ENCODE measurements at regions not wholly inside any gene's neighbourhood (a gene's known extent, or its start where the extent isn't known, plus 50 kb on each side); places are given as distances from the start of the nearest gene placed in this dataset.

DNA sequence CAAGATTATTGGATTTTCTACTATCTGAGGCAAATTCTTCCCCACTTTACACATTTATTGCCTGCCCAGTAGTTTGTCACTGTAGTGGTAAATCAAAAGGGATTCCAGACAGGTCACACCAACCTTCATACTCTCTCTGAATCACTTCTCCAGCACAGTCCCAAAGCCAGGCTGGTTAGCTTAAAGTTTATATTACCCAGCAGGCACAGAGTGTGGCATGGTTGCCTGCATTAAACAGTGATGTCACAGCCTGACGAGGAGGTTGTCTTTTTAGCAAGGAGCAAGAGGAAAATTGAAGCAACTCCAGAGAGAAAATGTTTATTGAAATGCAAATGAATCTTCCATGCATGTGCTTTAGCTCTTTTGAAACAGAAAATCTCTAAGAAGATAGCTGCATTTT is 375.5 kb upstream of the CELF2 start:
- H3K4me1 ChIP-seq (ENCODE audit: control insufficient read depth in 4 of 4, insufficient read depth in 4 of 4, low read length in 3 of 4): no peaks in the 10 kb centered on the region
- no peak overlapping the region for H3K9ac ChIP-seq (ENCODE audit: low read depth in 1 of 2, low read length in 2 of 2)
- no peak overlapping the region for H3K4me3 ChIP-seq (ENCODE audit: low read depth in 1 of 3, low read length in 3 of 3)
- no peak overlapping the region for H3K27ac ChIP-seq (ENCODE audit: low read depth in 1 of 2, low read length in 2 of 2)
- no peak for TF ChIP-seq RXRA (IDR thresholded peaks at IDR 0.05)
- TF ChIP-seq, protein P1, sequence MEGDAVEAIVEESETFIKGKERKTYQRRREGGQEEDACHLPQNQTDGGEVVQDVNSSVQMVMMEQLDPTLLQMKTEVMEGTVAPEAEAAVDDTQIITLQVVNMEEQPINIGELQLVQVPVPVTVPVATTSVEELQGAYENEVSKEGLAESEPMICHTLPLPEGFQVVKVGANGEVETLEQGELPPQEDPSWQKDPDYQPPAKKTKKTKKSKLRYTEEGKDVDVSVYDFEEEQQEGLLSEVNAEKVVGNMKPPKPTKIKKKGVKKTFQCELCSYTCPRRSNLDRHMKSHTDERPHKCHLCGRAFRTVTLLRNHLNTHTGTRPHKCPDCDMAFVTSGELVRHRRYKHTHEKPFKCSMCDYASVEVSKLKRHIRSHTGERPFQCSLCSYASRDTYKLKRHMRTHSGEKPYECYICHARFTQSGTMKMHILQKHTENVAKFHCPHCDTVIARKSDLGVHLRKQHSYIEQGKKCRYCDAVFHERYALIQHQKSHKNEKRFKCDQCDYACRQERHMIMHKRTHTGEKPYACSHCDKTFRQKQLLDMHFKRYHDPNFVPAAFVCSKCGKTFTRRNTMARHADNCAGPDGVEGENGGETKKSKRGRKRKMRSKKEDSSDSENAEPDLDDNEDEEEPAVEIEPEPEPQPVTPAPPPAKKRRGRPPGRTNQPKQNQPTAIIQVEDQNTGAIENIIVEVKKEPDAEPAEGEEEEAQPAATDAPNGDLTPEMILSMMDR (IDR thresholded peaks at IDR 0.05; ENCODE audit: low read depth, low read length, missing input control): no peak
- no peak for TF ChIP-seq RAD21 (IDR thresholded peaks at IDR 0.05)
- TF ChIP-seq JUND (IDR thresholded peaks at IDR 0.05): no peak
- no peak for TF ChIP-seq EGR1 (IDR thresholded peaks at IDR 0.05; ENCODE audit: low read depth in 2 of 2)
- TF ChIP-seq SP1 (IDR thresholded peaks at IDR 0.05): no peak
- TF ChIP-seq, protein P2, sequence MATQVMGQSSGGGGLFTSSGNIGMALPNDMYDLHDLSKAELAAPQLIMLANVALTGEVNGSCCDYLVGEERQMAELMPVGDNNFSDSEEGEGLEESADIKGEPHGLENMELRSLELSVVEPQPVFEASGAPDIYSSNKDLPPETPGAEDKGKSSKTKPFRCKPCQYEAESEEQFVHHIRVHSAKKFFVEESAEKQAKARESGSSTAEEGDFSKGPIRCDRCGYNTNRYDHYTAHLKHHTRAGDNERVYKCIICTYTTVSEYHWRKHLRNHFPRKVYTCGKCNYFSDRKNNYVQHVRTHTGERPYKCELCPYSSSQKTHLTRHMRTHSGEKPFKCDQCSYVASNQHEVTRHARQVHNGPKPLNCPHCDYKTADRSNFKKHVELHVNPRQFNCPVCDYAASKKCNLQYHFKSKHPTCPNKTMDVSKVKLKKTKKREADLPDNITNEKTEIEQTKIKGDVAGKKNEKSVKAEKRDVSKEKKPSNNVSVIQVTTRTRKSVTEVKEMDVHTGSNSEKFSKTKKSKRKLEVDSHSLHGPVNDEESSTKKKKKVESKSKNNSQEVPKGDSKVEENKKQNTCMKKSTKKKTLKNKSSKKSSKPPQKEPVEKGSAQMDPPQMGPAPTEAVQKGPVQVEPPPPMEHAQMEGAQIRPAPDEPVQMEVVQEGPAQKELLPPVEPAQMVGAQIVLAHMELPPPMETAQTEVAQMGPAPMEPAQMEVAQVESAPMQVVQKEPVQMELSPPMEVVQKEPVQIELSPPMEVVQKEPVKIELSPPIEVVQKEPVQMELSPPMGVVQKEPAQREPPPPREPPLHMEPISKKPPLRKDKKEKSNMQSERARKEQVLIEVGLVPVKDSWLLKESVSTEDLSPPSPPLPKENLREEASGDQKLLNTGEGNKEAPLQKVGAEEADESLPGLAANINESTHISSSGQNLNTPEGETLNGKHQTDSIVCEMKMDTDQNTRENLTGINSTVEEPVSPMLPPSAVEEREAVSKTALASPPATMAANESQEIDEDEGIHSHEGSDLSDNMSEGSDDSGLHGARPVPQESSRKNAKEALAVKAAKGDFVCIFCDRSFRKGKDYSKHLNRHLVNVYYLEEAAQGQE (IDR thresholded peaks at IDR 0.05): no peak
- TF ChIP-seq, protein P3, sequence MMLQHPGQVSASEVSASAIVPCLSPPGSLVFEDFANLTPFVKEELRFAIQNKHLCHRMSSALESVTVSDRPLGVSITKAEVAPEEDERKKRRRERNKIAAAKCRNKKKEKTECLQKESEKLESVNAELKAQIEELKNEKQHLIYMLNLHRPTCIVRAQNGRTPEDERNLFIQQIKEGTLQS (IDR thresholded peaks at IDR 0.05): no peak
- TF ChIP-seq YY1 (IDR thresholded peaks at IDR 0.05): no peak
- TF ChIP-seq HNF4G (IDR thresholded peaks at IDR 0.05): no peak
- no peak for TF ChIP-seq NR2F2 (IDR thresholded peaks at IDR 0.05)
- TF ChIP-seq, protein P4, sequence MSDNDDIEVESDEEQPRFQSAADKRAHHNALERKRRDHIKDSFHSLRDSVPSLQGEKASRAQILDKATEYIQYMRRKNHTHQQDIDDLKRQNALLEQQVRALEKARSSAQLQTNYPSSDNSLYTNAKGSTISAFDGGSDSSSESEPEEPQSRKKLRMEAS (IDR thresholded peaks at IDR 0.05): no peak
- TF ChIP-seq HNF4A (conservative IDR thresholded peaks at IDR 0.05): no peak
- no peak for TF ChIP-seq FOXA2 (IDR thresholded peaks at IDR 0.05)
- TF ChIP-seq, protein P5, sequence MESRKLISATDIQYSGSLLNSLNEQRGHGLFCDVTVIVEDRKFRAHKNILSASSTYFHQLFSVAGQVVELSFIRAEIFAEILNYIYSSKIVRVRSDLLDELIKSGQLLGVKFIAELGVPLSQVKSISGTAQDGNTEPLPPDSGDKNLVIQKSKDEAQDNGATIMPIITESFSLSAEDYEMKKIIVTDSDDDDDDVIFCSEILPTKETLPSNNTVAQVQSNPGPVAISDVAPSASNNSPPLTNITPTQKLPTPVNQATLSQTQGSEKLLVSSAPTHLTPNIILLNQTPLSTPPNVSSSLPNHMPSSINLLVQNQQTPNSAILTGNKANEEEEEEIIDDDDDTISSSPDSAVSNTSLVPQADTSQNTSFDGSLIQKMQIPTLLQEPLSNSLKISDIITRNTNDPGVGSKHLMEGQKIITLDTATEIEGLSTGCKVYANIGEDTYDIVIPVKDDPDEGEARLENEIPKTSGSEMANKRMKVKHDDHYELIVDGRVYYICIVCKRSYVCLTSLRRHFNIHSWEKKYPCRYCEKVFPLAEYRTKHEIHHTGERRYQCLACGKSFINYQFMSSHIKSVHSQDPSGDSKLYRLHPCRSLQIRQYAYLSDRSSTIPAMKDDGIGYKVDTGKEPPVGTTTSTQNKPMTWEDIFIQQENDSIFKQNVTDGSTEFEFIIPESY (IDR thresholded peaks at IDR 0.05): no peak
- no peak for TF ChIP-seq GABPA (IDR thresholded peaks at IDR 0.05 in 1 of 2, conservative IDR thresholded peaks at IDR 0.05 in 1 of 2)
- no peak for TF ChIP-seq FOXA1 (IDR thresholded peaks at IDR 0.05)
- DNase-seq (ENCODE audit: low spot score): no peak
- 36% methylated on average over 1 of the region's 1 CpG for WGBS
- no peaks in the 10 kb centered on the region for H3K36me3 ChIP-seq (ENCODE audit: control insufficient read depth in 4 of 4, insufficient read depth in 3 of 4, low read depth in 1 of 4, low read length in 3 of 4)
- peaks cover 0 to 3% (median 0%) of the 10 kb centered on the region in 4 donors for H3K9me3 ChIP-seq (ENCODE audit: control insufficient read depth in 4 of 4, low read length in 3 of 4)
- H3K27me3 ChIP-seq (ENCODE audit: control insufficient read depth in 4 of 4, insufficient read depth in 4 of 4, low read length in 3 of 4): no peaks in the 10 kb centered on the region

DNA sequence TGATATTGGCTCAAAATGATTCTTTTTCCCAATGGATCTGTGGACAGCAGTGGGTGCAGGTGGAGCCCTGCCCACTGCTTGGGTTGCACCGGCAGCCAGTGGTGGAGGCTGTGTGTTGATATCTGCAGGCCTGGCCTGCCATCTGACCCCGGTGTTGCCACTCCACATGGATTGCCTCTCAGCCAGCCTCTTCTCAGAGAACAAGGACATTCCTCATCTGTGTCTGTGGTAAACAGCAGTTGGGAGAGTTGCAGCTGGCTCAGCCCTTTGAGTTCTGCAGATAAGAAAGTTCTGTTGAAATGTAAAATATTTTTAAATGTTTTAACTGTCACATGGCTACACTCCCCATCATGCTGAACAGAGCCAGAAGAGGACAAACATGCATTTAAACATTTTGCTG is 374.9 kb upstream of the CELF2 start:
- Histone ChIP-seq H3K4me1 (ENCODE audit: control insufficient read depth in 4 of 4, insufficient read depth in 4 of 4, low read length in 3 of 4) (no peaks in the 10 kb centered on the region), H3K9ac (ENCODE audit: low read depth in 1 of 2, low read length in 2 of 2) (no peak overlapping the region), H3K27ac (ENCODE audit: low read depth in 1 of 2, low read length in 2 of 2) (no peak overlapping the region), H3K9me3 (ENCODE audit: control insufficient read depth in 4 of 4, low read length in 3 of 4) (peaks cover 0 to 3% (median 0%) of the 10 kb centered on the region in 4 donors), H3K27me3 (ENCODE audit: control insufficient read depth in 4 of 4, insufficient read depth in 4 of 4, low read length in 3 of 4) (no peaks in the 10 kb centered on the region), H3K36me3 (ENCODE audit: control insufficient read depth in 4 of 4, insufficient read depth in 3 of 4, low read depth in 1 of 4, low read length in 3 of 4) (no peaks in the 10 kb centered on the region), H3K4me3 (ENCODE audit: low read depth in 1 of 3, low read length in 3 of 3) (no peak overlapping the region)
- WGBS: 41% methylated on average over 2 of the region's 2 CpGs
- DNase-seq (ENCODE audit: low spot score): no peak
- peak in 1 of 2 donors; percentile 19 for TF ChIP-seq RAD21 (IDR thresholded peaks at IDR 0.05)
- TF ChIP-seq NR2F2 (IDR thresholded peaks at IDR 0.05): peak; percentile 84
- TF ChIP-seq FOXA1 (IDR thresholded peaks at IDR 0.05): no peak
- no peak for TF ChIP-seq EGR1 (IDR thresholded peaks at IDR 0.05; ENCODE audit: low read depth in 2 of 2)
- no peak for TF ChIP-seq JUND (IDR thresholded peaks at IDR 0.05)
- TF ChIP-seq, protein P5 (IDR thresholded peaks at IDR 0.05): no peak
- TF ChIP-seq HNF4A (conservative IDR thresholded peaks at IDR 0.05): no peak
- TF ChIP-seq FOXA2 (IDR thresholded peaks at IDR 0.05): no peak
- TF ChIP-seq, protein P2 (IDR thresholded peaks at IDR 0.05): no peak
- peak in 1 of 2 donors; percentile 27 for TF ChIP-seq RXRA (IDR thresholded peaks at IDR 0.05)
